Activated CD8-positive, alpha-beta memory T cell treated with anti-CD3 and anti-CD28 coated beads for 36 hours (primary cell): ENCODE measurements at regions not wholly inside any gene's neighbourhood (a gene's known extent, or its start where the extent isn't known, plus 50 kb on each side); places are given as distances from the start of the nearest gene placed in this dataset.

ENCODE experiments used
- CTCF ChIA-PET: fragments of 350-600 bp; sonication (Branson Sonifier 250); formaldehyde crosslinking; loops from one replicate; lab custom pipeline; 2021; ENCODE audit warnings: antibody characterized with exemption; lab: Charles Lee
- POLR2A ChIA-PET: fragments of 350-600 bp; sonication (Branson Sonifier 250); formaldehyde crosslinking; loops from one replicate; lab custom pipeline; 2021; ENCODE audit warnings: antibody characterized with exemption; lab: Charles Lee

DNA sequence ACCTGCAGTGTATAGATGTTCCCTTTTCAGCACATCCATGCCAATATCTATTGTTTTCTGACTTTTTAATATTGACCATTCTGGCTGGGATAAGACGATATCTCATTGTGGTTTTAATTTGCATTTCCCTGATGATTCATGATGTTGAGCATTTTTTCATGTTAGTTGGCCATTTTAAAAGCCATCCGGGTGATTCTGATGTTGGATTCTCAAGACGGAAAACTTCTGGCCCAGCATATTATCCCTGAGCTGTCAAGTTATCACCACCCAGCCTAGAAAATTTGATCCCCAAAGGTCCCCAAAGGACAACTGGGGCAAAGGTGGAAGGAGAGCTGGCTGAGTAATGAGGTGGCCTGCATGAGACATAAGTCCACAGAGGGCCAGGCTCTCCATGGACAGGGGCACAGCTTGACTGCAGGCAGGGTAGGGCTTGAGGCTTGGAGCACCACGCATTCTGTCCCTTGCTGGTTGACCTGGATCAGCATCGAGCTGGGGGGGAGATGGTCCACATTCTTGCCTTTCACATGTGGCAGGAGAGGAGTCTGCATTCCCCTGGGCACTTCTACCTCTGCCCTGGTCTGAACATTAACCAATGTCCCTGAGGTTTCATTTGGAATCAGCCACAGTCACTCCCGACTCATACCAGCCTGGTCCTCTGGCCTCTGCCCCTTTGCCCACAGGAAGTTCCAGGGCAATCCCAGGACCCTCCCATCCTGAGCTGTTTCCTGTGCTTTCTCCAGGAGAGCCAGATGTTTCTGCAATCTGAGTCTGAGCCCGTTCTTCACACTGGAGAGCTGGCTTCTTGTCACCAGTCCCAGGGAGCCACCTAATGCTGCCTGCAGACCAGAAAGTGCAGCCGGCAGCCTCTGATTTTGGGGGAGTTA lies 69.2 kb downstream of the ISG20 start:
- CTCF ChIA-PET = no interaction called here

DNA sequence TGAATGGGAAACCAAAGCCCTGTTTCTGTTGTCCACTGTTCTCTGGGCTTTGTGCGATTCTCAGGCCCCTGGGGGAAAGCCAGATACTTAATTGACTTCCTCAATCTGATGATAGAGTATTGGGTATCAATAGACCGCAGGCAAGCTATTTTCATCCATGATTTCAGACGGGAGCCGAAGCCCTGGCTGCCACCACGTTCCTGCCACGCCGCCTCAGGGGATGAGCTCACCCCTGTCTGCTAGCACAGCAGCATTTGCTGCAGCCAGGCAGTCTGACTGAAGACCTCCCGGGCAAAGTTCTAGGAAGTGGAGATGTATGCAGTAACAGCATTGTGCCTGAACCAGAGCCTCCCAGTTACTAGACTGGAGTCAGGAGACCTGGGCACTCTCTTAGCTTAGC lies 69.8 kb downstream of the ISG20 start:
- ChIA-PET POLR2A (no interaction called here), CTCF (no interaction called here)

More for the DNA sequence above, 69.2 kb downstream of the ISG20 start:
- POLR2A ChIA-PET = no interaction called here

DNA sequence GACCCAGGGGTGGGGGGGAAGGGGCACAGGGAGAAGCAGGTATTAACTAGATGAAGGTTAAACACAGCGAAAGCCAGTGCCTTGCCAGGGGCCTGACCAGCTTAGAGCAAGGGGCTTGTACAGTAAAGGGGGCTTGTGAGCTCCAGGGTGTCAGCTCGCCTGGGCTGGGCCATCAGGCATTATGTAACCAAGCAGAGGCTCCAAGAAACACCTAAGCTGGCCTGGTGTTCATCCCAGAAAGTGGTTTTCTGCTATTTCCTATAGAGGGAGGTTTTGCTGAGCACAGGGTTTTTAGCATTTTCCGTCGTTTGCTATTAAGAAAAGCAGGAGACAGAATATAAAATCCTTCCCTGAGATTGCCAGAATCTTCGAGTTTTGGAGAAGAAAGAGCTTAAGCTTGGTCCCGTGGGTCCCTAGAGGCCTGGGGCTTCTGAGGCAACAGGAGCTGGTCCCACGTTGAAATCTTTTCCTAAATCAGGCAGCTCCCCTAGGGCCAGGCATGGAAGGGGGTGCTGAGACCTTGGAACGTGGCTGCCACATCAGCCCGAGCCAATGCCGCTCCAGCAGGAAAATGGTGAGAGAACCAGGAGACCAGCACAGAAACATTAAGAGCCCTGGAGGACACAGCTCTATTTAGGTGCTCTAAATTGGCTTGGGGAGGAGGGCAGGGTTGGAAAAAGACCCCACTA lies 71.4 kb downstream of the ISG20 start:
- CTCF ChIA-PET = no interaction called here
- POLR2A ChIA-PET = no interaction called here

DNA sequence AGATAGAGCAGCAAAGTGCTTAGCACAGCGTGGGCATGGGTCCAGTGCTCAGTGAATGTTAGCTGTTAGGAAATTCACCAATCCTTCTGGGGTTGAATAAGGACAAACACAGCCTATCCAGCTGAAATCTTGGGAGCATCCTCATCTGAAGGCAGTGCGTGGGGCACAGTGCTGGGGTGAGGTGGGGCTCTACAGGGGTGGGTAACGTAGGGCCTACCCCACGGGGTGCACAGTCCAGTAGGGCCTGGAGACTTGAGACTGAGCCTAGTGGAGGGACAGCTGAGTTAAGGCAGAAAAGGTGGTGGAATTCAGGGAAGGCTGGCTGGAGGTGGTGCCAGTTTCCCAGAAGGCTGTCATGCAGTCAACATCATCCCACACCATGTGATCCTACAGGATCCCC lies 73.0 kb downstream of the ISG20 start:
- ChIA-PET POLR2A (no interaction called here), CTCF (no interaction called here)

DNA sequence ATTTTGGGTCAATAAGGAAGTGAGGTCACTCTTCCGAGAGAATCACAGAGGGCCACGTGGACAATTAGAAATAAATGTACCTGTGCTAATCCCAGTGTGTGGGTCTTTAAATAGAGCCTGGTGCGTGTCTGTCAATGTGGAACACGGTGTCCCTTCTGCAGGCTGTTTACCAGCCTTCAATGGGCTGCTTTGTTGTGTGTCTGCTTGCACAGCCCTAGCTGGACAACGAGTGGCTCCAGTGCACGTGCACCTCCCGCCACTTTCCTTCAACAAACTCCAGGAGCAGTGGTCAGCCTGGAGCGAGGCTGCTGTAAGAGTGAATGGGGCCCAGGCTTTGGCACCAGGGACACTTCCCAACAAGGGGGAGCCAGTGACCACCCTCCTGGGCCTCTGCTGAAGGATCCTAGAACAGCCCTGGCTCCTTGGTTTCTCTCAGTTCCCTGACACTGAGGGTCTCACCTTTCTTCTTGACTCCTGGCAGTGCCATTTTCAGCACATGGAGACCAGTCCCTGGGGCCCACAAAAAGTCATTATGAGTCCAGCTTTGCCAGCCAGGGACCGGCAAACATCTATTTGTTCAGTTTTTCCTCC lies 76.1 kb downstream of the ISG20 start:
- CTCF ChIA-PET = no interaction called here
- POLR2A ChIA-PET = no interaction called here

DNA sequence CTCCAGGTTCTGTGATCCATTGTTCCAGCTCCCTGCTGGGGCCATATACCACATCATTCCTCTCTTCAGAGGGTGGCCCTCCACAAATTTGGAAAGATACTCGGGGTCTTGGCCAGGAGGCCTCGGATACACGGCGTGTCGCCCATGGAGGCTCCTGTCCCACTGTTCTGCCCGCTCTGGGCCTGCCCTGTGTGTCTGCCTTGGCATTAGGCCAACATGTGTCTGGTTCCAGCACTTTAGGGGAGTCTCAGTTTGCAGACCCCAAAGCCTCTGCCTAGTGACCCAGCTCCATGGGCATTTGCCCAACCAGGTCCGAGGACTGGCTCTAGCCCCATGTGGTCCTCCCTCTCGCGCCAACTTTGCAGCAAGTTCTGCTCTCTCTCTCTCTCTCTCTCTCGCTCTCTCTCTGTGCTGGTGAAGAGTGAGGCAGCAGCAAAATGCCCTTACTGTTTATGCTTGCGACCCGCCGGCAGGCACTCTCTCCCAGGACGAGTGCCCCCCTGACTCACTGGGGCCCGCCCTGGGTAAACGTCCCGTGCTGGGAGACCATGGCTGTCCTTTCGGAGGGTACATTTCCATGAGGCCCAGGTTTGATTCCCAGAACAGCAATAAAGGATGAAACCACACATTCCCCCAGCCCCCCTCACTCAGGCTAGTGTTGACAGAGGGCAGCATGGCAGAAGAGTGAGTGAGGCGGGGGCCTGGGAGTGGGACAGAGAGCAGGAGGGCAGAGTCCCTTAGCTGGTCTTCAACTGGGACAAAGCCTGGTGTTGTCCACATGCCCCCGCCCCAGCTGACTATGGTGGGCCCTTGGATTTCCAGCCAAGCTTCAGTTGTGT lies 77.9 kb downstream of the ISG20 start:
- ChIA-PET POLR2A (no interaction called here), CTCF (no interaction called here)

DNA sequence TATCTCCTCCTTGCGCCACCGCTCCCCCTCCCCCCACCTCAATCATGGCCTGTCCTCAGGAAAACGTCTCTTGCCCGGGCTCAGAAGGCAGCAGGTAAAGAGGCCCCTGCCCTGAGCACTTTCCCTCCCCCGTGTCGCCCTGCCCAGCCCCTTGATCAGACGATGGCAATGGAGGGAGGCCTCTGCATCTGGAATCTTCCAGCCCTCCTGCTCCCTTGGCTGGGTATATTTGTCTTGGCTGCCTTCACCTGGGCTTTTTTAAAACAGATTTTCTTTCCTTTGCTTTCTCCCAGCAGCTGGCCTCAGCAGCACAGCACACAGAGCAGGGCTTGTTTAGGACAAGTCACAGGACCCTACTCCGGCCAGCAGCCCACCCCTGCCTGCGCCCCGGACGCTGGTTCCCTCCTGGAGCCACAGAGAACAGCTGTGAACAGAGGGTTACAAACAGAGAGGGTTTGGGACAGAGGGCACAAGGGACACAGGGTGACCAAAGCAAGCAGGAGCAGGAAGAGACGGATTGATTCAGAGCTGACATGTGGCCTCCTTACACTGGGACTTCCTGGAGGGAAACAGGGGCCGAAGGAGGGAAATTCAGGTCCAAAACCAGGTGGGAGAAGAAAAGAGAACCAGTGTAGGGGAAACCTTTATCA lies 78.7 kb downstream of the ISG20 start:
- POLR2A ChIA-PET = no interaction called here
- CTCF ChIA-PET = no interaction called here

DNA sequence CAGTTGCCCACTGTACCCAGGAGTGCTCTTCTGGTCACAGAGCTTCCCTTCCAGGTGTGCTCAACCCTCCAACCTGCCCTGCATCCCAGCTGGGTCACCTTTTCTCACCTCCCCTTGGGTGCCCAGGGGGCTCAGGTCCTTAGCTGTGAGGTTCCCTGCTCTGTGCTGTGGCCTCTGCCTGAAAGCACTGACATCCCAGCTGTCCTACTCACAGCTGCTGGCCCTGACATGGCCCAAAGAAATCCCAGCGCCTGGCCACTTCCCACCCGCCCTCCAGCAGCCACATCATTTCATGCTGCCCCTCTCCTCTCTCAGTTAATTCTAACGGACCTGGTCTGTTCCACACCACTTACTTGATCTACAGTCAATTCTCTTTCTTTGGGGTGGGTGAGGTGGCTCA lies 79.9 kb downstream of the ISG20 start:
- POLR2A ChIA-PET = no interaction called here
- CTCF ChIA-PET = no interaction called here

DNA sequence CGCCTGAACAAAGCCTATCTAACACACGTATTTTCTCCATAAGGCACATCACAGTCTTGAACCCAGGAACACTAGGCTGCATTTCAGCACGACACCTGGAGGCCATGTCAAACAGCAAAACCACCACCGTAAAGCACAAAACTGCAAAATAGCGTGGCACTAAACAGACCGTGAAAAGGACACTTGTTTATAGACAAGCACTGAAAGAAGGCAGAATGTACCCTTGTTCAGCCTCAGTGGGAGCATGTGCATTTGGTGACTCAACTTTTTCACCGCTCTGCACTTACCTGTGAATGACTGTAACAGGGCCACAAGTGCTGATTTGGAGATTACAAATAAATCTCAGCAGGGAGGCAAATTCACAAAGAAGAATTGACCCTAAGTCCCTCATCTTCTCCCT lies 80.8 kb downstream of the ISG20 start:
- ChIA-PET POLR2A (no interaction called here), CTCF (no interaction called here)

DNA sequence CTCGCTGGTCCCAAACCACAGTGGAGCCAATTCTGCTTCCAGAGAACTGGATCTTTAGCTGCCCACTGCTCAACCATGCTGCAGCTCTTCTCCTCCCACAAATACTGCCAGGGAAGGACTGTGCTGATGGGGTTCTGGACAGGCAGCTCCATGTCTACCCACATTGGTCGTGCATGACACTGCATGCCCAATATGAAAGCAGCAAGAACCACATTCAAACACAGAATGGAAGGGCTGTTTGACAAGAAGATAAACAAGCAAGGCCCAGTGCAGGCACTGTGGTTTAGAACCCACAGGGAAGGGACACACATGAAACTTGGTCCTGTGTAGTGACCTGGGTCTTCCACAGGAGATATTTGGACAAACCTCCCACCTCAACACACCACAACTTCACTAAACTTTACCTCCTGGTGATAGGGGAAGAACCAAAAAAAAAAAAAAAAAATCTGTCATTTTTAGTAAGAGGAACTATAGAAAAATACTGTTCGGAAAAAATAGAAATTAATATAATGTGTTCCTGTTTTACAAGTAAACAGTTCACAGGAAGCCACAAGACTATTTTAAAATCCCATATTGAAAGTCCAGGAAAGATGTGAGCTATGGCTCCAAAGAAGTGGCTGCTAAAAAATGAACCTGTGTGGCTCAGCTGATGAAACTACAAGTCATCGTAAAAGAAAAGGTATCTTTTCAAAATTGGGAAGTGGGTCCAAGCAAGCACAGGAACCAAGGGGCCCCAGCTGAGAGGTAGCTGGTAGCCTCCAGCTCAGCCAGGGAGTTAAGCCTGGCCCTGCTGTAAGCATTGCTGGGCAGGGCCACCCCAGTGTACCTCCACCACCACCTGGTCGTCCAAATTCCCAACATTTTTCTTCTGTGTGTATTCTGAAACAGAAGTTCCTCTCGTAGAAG lies 77.7 kb upstream of the ACAN start:
- CTCF ChIA-PET = no interaction called here
- POLR2A ChIA-PET = no interaction called here

DNA sequence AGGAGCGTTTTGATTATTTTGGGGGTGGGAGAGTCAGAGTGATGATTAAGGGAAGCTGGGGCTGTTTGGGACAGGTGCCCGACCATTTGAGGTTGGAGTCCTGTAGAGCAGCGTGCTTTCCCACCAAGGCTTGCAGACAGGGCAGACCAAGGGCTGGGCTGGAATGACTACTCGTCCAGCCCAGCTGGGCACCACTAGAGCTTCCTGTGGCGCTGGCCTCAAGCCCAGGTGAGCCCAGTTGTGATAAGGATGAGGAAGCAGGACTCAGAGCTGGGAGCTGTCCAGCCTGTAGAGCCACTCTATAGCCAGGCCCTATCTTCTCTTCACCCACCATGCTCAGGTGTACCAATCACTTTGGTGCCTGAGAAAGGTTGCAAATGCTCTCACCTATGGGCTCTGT lies 75.8 kb upstream of the ACAN start:
- ChIA-PET POLR2A (interaction anchor here (0.6 kb wide), 1 partner anchor 1454 kb away, joined by 4 read pairs; no protein-coding TSS in a partner anchor), CTCF (no interaction called here)

DNA sequence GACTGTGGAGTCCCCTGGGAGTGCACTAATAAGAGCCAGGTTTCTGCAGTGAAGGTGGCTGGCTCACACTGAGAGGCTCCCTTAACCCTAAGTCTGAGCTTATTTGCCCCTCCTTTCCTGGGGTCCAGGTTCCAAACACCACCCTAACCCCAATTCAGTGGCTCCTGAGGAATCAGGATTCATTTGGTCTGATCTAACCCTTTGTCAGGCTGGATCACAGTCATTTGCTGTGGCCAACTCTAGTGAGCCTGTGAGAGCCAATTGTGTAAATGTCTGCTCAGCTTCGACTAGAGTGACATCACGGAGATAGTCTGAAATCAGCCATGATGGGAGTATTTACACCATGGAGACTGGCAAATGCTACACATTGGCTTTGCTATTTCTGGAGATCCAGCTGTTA lies 73.7 kb upstream of the ACAN start:
- CTCF ChIA-PET = interaction anchor here (0.6 kb wide), 1 partner anchor 274 kb away, joined by 5 read pairs; no protein-coding TSS in a partner anchor
- POLR2A ChIA-PET = no interaction called here

DNA sequence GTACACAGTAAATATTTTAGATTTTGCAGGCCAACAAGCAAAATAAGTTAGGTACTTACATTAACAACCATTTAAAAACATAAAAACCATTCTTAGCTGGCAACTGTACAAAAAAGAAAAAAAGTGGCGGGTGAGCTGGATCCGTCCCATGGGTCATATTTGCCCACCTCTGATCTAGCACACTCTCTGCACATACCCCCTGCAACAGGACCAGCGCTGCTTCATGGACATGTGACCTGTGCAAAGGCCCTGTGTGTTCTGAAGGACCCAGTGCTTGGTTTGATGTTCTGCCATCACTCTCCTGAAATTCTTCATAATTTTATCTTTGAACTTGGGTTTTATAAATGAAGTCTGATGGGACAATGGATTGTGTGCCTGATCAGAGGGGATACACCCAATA lies 72.5 kb upstream of the ACAN start:
- ChIA-PET CTCF (no interaction called here), POLR2A (no interaction called here)

DNA sequence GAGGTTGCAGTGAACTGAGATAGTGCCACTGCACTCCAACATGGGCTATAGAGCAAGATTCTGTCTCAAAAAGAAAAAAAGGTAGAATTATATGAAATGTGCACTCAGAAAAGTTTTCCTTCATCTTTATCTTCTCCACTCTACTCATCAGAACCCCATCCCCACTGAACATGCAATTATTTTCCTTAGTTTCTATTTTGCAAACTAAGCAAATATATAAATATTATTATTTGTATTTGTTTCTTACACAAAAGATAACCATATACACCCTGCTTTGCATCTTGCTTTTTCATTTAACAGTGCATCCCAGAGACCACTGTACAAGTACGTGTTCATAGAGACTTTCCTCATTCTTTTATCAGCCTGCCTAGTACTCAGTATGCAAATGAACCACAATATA lies 68.0 kb upstream of the ACAN start:
- POLR2A ChIA-PET = no interaction called here
- CTCF ChIA-PET = no interaction called here

DNA sequence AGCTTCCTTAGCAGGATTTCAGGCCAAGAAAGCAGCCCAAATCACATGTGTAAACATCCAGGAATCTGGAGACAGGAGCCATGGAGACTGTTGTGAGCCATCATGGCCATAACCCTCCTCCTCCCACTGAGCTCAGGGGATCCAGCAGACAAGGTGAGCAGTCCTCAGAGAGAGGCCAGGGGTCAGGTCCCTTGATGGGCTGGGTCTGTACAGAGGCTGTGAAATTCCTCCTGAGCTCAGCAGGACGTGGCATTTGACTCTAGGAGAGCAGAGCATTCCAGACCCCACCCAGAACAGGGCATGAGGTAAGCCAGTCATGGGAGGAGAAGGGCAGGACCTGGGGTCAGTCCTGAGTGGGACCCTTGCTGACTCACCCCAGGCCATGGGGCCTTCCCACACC lies 67.0 kb upstream of the ACAN start:
- CTCF ChIA-PET = no interaction called here
- POLR2A ChIA-PET = no interaction called here

DNA sequence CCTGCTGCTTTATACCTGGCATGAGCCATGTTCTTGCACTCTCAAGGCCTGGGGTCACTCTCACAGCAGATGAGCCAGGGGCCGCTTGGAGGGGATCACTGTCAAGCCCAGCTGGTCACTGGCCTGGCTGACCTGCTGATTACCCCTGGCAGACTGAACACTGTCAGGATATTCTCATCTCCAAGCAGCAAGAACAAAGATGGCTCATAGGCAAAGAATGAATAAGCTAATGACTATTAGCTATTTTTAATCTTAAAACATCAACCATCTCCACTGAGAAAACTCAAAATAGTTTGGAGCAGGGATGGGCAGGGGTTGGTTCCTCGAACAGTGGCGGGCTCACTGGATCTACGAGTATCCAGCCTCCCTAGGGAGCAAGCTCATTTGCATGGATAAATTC lies 64.4 kb upstream of the ACAN start:
- CTCF ChIA-PET = no interaction called here
- POLR2A ChIA-PET = no interaction called here

DNA sequence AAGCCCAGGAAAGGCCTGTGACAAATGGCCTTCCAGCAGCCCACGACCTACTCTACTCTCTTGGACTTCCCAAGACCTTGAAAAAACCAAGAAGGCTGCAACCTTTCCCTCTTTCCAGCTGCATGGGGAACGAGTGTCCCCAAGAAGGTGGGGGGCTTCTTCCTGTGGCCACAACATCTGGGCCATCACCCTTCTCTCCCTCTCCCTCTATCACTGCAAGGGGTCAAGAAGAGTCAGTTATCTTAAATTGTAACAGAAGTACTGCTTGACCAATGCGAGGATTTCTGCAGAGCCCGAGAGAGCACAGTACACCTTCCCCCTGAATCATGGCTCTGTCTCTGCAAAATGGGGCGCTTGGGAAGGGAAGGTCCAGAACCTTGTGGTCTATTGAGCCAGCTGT lies 63.7 kb upstream of the ACAN start:
- CTCF ChIA-PET = no interaction called here
- POLR2A ChIA-PET = no interaction called here

DNA sequence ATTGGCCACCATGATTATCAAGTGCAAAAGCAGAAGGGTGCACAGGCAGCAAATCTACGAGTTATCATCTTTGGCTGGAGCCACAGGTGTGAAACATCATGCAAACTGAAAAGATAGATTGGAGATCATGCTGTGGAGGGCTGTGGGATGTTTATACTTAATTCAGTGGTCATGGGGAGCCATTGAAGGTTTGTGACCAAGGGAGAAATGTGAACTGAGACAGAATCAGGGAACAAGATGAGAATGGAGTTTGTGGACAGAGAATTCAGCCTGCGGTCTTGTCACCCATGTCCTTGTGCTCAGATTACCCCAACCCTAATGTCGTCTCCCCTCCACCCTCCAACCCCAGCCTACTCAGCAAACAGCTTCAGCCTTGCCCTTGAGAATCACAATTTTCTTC lies 62.9 kb upstream of the ACAN start:
- ChIA-PET CTCF (no interaction called here), POLR2A (no interaction called here)
